ENCODE measurements at regions not wholly inside any gene's neighbourhood (a gene's known extent, or its start where the extent isn't known, plus 50 kb on each side); places are given as distances from the start of the nearest gene placed in this dataset.
A peak's percentile ranks its signal among the peaks of the same experiment; 100 is the strongest.

DNA sequence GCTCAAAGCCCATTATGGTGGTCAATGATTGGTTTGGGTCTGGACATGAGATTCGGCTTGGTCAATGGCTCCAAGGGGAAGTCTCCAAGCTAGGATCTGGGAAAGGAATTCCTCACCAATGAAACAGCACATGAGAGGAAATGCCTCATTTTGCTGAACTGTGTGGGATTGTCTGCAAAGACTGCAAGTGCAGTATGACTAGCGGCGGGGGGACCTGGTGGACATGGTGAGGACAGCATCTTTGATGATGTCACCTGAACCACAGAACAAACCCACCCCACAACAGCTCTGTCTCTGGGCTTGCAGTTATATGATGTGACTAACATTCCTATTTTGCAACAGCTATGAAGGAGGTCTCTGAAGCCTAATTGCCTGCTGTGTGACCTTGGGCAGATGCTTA, 50.6 kb upstream of the NKD1 start:
- FAIRE-seq, result no peak
- H3K4me3 ChIP-seq, result no peak overlapping the region
- H3K9me3 ChIP-seq, result no peaks in the 10 kb centered on the region
- no peaks in the 10 kb centered on the region for H3K4me1 ChIP-seq
- no peak for TF ChIP-seq RCOR1 (IDR thresholded peaks at IDR 0.05; ENCODE audit: low read depth, low read length)
- no peak for TF ChIP-seq FOXS1 (CRISPR knock-in tag; IDR thresholded peaks at IDR 0.05)
- TF ChIP-seq, protein P1, sequence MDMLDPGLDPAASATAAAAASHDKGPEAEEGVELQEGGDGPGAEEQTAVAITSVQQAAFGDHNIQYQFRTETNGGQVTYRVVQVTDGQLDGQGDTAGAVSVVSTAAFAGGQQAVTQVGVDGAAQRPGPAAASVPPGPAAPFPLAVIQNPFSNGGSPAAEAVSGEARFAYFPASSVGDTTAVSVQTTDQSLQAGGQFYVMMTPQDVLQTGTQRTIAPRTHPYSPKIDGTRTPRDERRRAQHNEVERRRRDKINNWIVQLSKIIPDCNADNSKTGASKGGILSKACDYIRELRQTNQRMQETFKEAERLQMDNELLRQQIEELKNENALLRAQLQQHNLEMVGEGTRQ (IDR thresholded peaks at IDR 0.05), result no peak
- TF ChIP-seq HOXB5 (CRISPR knock-in tag; IDR thresholded peaks at IDR 0.05), result no peak
- no peak for TF ChIP-seq RARB (CRISPR knock-in tag; IDR thresholded peaks at IDR 0.05)
- TF ChIP-seq HDAC2 (IDR thresholded peaks at IDR 0.05), result no peak
- no peak for TF ChIP-seq EP300 (IDR thresholded peaks at IDR 0.05)
- no peak for TF ChIP-seq ZFP36 (IDR thresholded peaks at IDR 0.05; ENCODE audit: borderline replicate concordance, partially characterized antibody)
- TF ChIP-seq, protein P2, sequence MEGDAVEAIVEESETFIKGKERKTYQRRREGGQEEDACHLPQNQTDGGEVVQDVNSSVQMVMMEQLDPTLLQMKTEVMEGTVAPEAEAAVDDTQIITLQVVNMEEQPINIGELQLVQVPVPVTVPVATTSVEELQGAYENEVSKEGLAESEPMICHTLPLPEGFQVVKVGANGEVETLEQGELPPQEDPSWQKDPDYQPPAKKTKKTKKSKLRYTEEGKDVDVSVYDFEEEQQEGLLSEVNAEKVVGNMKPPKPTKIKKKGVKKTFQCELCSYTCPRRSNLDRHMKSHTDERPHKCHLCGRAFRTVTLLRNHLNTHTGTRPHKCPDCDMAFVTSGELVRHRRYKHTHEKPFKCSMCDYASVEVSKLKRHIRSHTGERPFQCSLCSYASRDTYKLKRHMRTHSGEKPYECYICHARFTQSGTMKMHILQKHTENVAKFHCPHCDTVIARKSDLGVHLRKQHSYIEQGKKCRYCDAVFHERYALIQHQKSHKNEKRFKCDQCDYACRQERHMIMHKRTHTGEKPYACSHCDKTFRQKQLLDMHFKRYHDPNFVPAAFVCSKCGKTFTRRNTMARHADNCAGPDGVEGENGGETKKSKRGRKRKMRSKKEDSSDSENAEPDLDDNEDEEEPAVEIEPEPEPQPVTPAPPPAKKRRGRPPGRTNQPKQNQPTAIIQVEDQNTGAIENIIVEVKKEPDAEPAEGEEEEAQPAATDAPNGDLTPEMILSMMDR (IDR thresholded peaks at IDR 0.05), result no peak
- no peak for TF ChIP-seq SMC3 (IDR thresholded peaks at IDR 0.05)
- TF ChIP-seq ZC3H11A (IDR thresholded peaks at IDR 0.05), result no peak
- TF ChIP-seq TFCP2L1 (CRISPR knock-in tag; IDR thresholded peaks at IDR 0.05), result no peak
- TF ChIP-seq MYC (IDR thresholded peaks at IDR 0.05; ENCODE audit: borderline replicate concordance, low read length), result no peak
- TF ChIP-seq FOSB (CRISPR knock-in tag; IDR thresholded peaks at IDR 0.05), result no peak
- TF ChIP-seq CEBPB (IDR thresholded peaks at IDR 0.05), result no peak
- TF ChIP-seq PHF8 (IDR thresholded peaks at IDR 0.05; ENCODE audit: borderline replicate concordance, low read depth), result no peak
- TF ChIP-seq MAFK (IDR thresholded peaks at IDR 0.05; ENCODE audit: partially characterized antibody), result no peak
- no peak for TF ChIP-seq SREBF2 (IDR thresholded peaks at IDR 0.05)
- no peak for TF ChIP-seq CBX8 (IDR thresholded peaks at IDR 0.05)
- DNase-seq (ENCODE audit: low read depth in 1 of 2, low spot score in 1 of 2), result no peak
- ChIA-PET CTCF (no interaction called here), POLR2A (no interaction called here)
- ATAC-seq, result peak in 1 of 2 experiments; percentile 39; a peak in 2 of 6 replicates
- no peak overlapping the region for H3K27ac ChIP-seq
- 3% methylated on average over 3 of the region's 3 CpGs for WGBS (ENCODE audit: missing lambda C conversion rate)
- no peak overlapping the region for H3K4me2 ChIP-seq

DNA sequence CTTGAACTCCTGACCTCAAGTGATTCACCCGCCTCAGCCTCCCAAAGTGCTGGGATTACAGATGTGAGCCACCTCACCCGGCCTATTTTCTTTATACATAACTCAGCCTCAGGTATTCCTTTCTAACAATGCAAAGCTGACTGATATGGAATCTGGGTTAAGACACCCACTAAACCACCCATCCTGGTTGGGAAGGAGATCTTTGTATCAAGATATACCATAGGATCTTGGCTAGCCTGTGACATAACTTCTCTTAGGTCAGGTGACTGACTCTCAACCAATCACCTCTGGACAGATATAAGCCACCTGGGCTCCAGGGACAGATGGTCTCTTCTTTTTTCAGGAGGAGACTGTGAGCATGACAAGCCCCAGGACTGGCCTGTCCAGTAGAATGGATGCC, 51.2 kb upstream of the NKD1 start:
- CTCF ChIA-PET, result no interaction called here
- Histone ChIP-seq H3K27ac (no peak overlapping the region), H3K4me3 (no peak overlapping the region), H3K9me3 (no peaks in the 10 kb centered on the region), H3K4me2 (no peak overlapping the region), H3K4me1 (no peaks in the 10 kb centered on the region)
- no peak for FAIRE-seq
- ATAC-seq, result no peak
- TF ChIP-seq HEYL (CRISPR knock-in tag; IDR thresholded peaks at IDR 0.05), result no peak
- TF ChIP-seq, protein P3, sequence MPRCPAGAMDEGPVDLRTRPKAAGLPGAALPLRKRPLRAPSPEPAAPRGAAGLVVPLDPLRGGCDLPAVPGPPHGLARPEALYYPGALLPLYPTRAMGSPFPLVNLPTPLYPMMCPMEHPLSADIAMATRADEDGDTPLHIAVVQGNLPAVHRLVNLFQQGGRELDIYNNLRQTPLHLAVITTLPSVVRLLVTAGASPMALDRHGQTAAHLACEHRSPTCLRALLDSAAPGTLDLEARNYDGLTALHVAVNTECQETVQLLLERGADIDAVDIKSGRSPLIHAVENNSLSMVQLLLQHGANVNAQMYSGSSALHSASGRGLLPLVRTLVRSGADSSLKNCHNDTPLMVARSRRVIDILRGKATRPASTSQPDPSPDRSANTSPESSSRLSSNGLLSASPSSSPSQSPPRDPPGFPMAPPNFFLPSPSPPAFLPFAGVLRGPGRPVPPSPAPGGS (IDR thresholded peaks at IDR 0.05), result no peak
- no peak for TF ChIP-seq CEBPB (IDR thresholded peaks at IDR 0.05)
- POLR2A ChIA-PET, result no interaction called here
- 46% methylated on average over 2 of the region's 2 CpGs for WGBS (ENCODE audit: missing lambda C conversion rate)
- no peak for DNase-seq (ENCODE audit: low read depth in 1 of 2, low spot score in 1 of 2)

GRCh38 chr16:50495673-50496072, 52.5 kb upstream of the NKD1 start:
- ATAC-seq (no peak), DNase-seq (ENCODE audit: low read depth in 1 of 2, low spot score in 1 of 2) (no peak), FAIRE-seq (no peak)
- ChIA-PET POLR2A (no interaction called here), CTCF (no interaction called here)
- Histone ChIP-seq H3K4me2 (no peak overlapping the region), H3K4me1 (no peaks in the 10 kb centered on the region), H3K27ac (no peak overlapping the region), H3K4me3 (no peak overlapping the region), H3K9me3 (no peaks in the 10 kb centered on the region)
- WGBS (ENCODE audit: missing lambda C conversion rate), result 44% methylated on average over 6 of the region's 7 CpGs
- TF ChIP-seq EHF (CRISPR knock-in tag; IDR thresholded peaks at IDR 0.05) (no peak), JUNB (IDR thresholded peaks at IDR 0.05) (no peak), CHD4 (IDR thresholded peaks at IDR 0.05; ENCODE audit: borderline replicate concordance) (no peak), REST (IDR thresholded peaks at IDR 0.05) (no peak), FOSL2 (IDR thresholded peaks at IDR 0.05) (no peak), FOSL2 (CRISPR knock-in tag; IDR thresholded peaks at IDR 0.05) (no peak), ATOH8 (CRISPR knock-in tag; IDR thresholded peaks at IDR 0.05; ENCODE audit: low read depth) (no peak), FOXS1 (CRISPR knock-in tag; IDR thresholded peaks at IDR 0.05) (no peak)
- TF ChIP-seq, protein P3 (IDR thresholded peaks at IDR 0.05), result no peak
